HG02870 (cell line): ENCODE measurements at regions not wholly inside any gene's neighbourhood (a gene's known extent, or its start where the extent isn't known, plus 50 kb on each side); places are given as distances from the start of the nearest gene placed in this dataset.

ENCODE experiments used
- ATAC-seq: cut with Tn5 transposase; IDR thresholded peaks from one replicate; pipeline ENCODE4 v1.9.1; 2021; ENCODE audit warnings: mild to moderate bottlenecking, moderate library complexity; ENCODE audit not compliant: unreplicated experiment

- no peak for ATAC-seq
These were observed 77.1 kb upstream of the PABPC4L start for GRCh38 chr4:134278675-134279074.

- no peak for ATAC-seq
These were observed 74.9 kb upstream of the PABPC4L start for GRCh38 chr4:134276476-134276875.

- ATAC-seq, result no peak
These were observed 58.5 kb upstream of the PABPC4L start for GRCh38 chr4:134260126-134260525.
